Suprapubic skin (tissue), 3 donors: ENCODE measurements at regions not wholly inside any gene's neighbourhood (a gene's known extent, or its start where the extent isn't known, plus 50 kb on each side); places are given as distances from the start of the nearest gene placed in this dataset.

Experiments
- CTCF ChIP-seq, 2 donors: fragments of 200-600 bp in 1 of 2; fragments of 450-650 bp in 1 of 2; sonication (generic) in 1 of 2; IDR thresholded peaks; one replicate each; pipeline ENCODE4 v1.5.1; 2016 to 2019; ENCODE audit warnings: antibody characterized with exemption in 2 of 2, mild to moderate bottlenecking in 1 of 2, moderate library complexity in 1 of 2
- POLR2A ChIP-seq, 2 donors: fragments of 450-650 bp; IDR thresholded peaks; one replicate each; pipeline ENCODE4 v1.6.1; 2017; ENCODE audit warnings: antibody characterized with exemption in 2 of 2, mild to moderate bottlenecking in 2 of 2, moderate library complexity in 2 of 2

- TF ChIP-seq POLR2A (IDR thresholded peaks at IDR 0.05) (no peak), CTCF (IDR thresholded peaks at IDR 0.05) (no peak)
Measured at GRCh38 chr2:191540681-191541080, 137.3 kb upstream of the NABP1 start.
